GM23248 (cell line): ENCODE measurements at regions not wholly inside any gene's neighbourhood (a gene's known extent, or its start where the extent isn't known, plus 50 kb on each side); places are given as distances from the start of the nearest gene placed in this dataset.

Source experiments
- DNase-seq: peaks from one replicate; pipeline ENCODE4 v3.0.0-alpha.2; 2015
- H2AFZ ChIP-seq: fragments of 200-600 bp; sonication (generic); 2 replicates; pipeline ENCODE4 v1.6.1; 2016; ENCODE audit warnings: antibody characterized with exemption
- H3F3A ChIP-seq: fragments of 200-600 bp; sonication (generic); 2 replicates; pipeline ENCODE4 v1.6.1; 2016; ENCODE audit warnings: mild to moderate bottlenecking, antibody characterized with exemption, mixed run types; ENCODE audit not compliant: insufficient read depth
- H3K27ac ChIP-seq: fragments of 200-600 bp; sonication (generic); 2 replicates; pipeline ENCODE4 v1.5.1; 2016; ENCODE audit warnings: mild to moderate bottlenecking
- H3K27me3 ChIP-seq: fragments of 200-600 bp; sonication (generic); replicated peaks from 2 replicates; pipeline ENCODE4 v1.6.1; 2016; ENCODE audit warnings: mild to moderate bottlenecking; ENCODE audit not compliant: insufficient read depth
- H3K36me3 ChIP-seq: fragments of 200-600 bp; sonication (generic); 2 replicates; pipeline ENCODE4 v1.6.1; 2016; ENCODE audit warnings: low read depth, mild to moderate bottlenecking
- H3K4me1 ChIP-seq: fragments of 200-600 bp; sonication (generic); 2 replicates; pipeline ENCODE4 v1.6.1; 2016; ENCODE audit warnings: mild to moderate bottlenecking; ENCODE audit not compliant: insufficient read depth
- H3K4me2 ChIP-seq: fragments of 200-600 bp; sonication (generic); one replicate; pipeline ENCODE4 v1.6.1; 2016; ENCODE audit warnings: mild to moderate bottlenecking; ENCODE audit not compliant: unreplicated experiment
- H3K4me3 ChIP-seq: fragments of 200-600 bp; sonication (generic); 2 replicates; pipeline ENCODE4 v1.5.1; 2016; ENCODE audit warnings: mild to moderate bottlenecking
- H3K79me2 ChIP-seq: fragments of 200-600 bp; sonication (generic); 2 replicates; pipeline ENCODE4 v1.6.1; 2016; ENCODE audit warnings: mild to moderate bottlenecking; ENCODE audit not compliant: insufficient read depth
- H3K9ac ChIP-seq: fragments of 200-600 bp; sonication (generic); 2 replicates; pipeline ENCODE4 v1.6.1; 2016; ENCODE audit warnings: mild to moderate bottlenecking
- H3K9me2 ChIP-seq: fragments of 200-600 bp; sonication (generic); 2 replicates; pipeline ENCODE4 v1.6.1; 2016; ENCODE audit warnings: mixed run types, mild to moderate bottlenecking, moderate library complexity; ENCODE audit not compliant: insufficient read depth
- H3K9me3 ChIP-seq: fragments of 200-600 bp; sonication (generic); one replicate; pipeline ENCODE4 v1.6.1; 2017; ENCODE audit warnings: low read depth
- H4K20me1 ChIP-seq: fragments of 200-600 bp; sonication (generic); 2 replicates; pipeline ENCODE4 v1.6.0; 2016; ENCODE audit not compliant: insufficient read depth
- EZH2 ChIP-seq: fragments of 200-600 bp; sonication (generic); IDR thresholded peaks from 2 replicates; pipeline ENCODE4 v1.6.1; 2018; ENCODE audit warnings: antibody characterized with exemption, mild to moderate bottlenecking; ENCODE audit not compliant: insufficient read depth, poor library complexity, severe bottlenecking
- EZH2phosphoT487 ChIP-seq: fragments of 200-600 bp; sonication (generic); IDR thresholded peaks from 2 replicates; pipeline ENCODE4 v1.6.1; 2018; ENCODE audit warnings: antibody characterized with exemption, moderate library complexity, mild to moderate bottlenecking, low read depth; ENCODE audit not compliant: insufficient read depth
- WGBS, 2 experiments: methylation state at CpG; one replicate each; pipeline ENCODE4 v1.1.6; 2015 to 2017; ENCODE audit warnings: low lambda C conversion rate in 2 of 2, low coverage in 1 of 2; ENCODE audit errors: missing lambda C conversion rate in 2 of 2; 5-methylcytosine and 5-hydroxymethylcytosine counted together
- in situ Hi-C: fragments of 300-500 bp; cut with MboI; formaldehyde crosslinking; loops from 2 replicates; pipeline ENCODE4 v1.15.0; 2020

DNA sequence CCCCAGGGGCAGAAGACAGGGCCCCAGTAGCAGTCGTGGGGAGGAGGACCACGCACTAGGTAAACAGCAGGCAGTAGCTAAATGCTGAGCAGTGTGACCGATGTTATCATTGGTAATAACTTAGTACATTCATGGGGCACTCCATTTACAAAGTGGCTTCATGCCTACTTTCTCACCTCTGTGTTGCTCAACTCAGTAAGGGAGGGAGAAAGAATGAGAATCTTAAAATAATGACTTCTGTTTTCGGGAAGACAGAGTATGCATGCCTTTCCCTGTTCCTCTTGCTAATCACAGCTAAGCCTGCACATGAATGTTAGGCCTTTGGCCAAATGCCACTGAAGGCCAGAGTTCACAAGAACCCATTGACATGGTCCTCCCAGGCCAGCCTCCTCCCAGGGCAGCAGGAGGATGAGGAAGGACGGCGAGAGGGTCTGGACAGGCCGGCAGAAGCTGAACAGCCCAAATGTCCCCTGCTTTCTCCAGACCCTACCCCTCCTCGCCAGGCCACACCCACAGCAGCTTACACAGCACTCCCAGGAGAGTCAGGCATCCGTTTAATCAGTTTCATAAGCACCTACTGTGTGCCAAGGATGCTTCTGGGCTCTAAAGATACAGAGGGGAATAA, 183.4 kb downstream of the ANKRD60 start:
- no peak for DNase-seq
- Histone ChIP-seq H3K36me3 (no peaks in the 10 kb centered on the region), H3K4me2 (no peak overlapping the region), H3K27me3 (no peaks in the 10 kb centered on the region), H3F3A (peaks cover 13% of the 10 kb centered on the region), H3K27ac (no peak overlapping the region), H3K79me2 (no peaks in the 10 kb centered on the region), H3K4me1 (peaks cover 22% of the 10 kb centered on the region), H3K9me3 (no peaks in the 10 kb centered on the region), H3K9me2 (no peaks in the 10 kb centered on the region), H3K9ac (no peak overlapping the region), H3K4me3 (no peak overlapping the region), H2AFZ (no peak overlapping the region), H4K20me1 (no peaks in the 10 kb centered on the region)
- WGBS, 2 experiments = 91 to 93% methylated on average over 9 of the region's 9 CpGs
- in situ Hi-C loops = no loop called here
- TF ChIP-seq EZH2phosphoT487 (no peak), EZH2 (no peak)

DNA sequence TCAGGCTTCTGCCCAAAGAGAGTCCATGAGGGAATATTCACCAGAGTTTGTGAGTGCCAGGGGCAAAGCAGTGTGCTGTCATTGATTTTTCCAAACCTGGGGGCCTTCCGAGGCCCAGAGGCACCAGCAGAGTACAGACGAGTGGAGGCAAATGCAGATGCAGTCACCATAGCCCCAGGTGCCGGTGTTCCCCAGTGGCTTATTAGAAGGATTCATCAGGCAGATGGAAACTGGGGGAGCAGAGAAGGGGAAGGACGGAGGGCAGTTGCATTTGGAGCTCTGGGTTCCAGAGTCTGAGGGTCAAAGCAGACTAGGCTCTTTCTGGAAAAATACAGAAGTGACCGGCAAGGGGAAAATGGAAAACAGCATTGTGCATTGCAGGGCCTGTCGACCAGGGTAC, 184.2 kb downstream of the ANKRD60 start:
- no peak overlapping the region for H3K27ac ChIP-seq
- no peak overlapping the region for H2AFZ ChIP-seq
- H3K4me1 ChIP-seq = peaks cover 22% of the 10 kb centered on the region
- no peaks in the 10 kb centered on the region for H3K79me2 ChIP-seq
- in situ Hi-C loops = no loop called here
- no peak for TF ChIP-seq EZH2
- no peak for TF ChIP-seq EZH2phosphoT487
- no peaks in the 10 kb centered on the region for H3K9me3 ChIP-seq
- no peaks in the 10 kb centered on the region for H3K27me3 ChIP-seq
- H3K9me2 ChIP-seq = no peaks in the 10 kb centered on the region
- WGBS, 2 experiments = 97% methylated on average over 6 of the region's 6 CpGs
- H3F3A ChIP-seq = peaks cover 13% of the 10 kb centered on the region
- no peaks in the 10 kb centered on the region for H3K36me3 ChIP-seq
- no peak for DNase-seq
- no peak overlapping the region for H3K4me2 ChIP-seq
- H3K4me3 ChIP-seq = no peak overlapping the region
- H3K9ac ChIP-seq = no peak overlapping the region
- no peaks in the 10 kb centered on the region for H4K20me1 ChIP-seq

DNA sequence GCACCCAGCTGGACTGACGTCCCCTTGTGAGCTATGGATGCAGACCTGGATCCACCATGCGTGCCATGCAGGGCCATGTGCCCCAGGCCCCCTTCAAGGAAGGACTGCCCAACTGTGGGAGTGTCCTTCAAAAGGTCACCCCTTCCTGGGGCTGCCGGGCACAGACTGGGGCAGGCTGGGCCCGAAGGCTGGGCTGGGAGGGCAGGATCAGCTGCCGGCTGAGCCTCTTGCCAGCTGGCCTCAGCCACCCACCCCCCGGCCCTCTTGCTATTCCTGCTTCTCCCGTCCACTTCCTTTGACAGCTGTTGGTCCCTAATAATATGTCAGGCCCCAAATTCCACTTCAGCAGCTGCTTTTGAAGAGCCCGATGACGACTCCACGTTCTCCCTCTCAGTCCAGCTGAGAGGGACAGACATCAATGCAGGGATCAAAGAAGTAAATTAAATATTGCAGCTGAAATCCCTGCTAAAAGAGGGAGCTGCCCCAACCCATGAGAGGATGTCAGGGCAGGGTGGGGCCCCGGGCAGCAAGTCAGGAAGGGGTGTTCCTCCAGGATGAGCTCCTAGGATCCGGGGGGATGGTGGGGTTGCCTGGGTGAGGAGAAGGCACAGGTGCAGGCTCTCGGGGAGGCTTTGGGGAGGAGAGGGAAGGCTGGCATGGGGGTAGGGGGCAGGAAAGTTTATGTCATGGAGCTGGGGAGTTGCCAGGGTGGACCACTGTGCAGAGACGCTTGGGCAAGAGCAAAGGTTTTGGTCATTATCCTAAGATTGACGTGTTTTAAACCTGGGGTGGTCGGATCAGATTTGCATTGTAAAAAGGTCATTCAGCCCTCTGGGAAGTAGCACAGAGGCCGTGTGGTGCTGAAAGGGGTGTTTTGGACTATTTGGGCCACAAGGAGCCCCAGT, 185.0 kb downstream of the ANKRD60 start:
- no peak overlapping the region for H2AFZ ChIP-seq

DNA sequence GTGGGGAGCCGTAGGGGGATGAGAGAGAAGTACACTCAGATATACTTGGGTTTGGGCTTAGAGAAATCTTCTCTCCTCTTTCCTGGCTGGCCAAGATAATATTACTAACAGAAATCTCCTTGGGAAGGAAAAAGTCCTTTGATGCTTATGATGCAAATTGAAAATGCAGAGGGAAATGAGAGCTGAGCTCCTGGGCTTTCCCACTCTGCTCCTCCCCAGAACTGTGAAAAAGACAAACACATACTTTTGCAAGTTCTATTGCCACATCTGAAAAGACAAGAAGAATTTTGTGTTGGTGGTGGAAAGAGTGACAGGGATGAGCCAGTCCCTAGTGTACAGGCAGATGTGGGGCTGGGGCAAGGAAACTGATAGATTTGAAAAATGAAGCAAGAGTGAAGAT, 185.9 kb downstream of the ANKRD60 start:
- Histone ChIP-seq H3K36me3 (no peaks in the 10 kb centered on the region), H3K27me3 (no peaks in the 10 kb centered on the region), H3F3A (peaks cover 9% of the 10 kb centered on the region), H4K20me1 (no peaks in the 10 kb centered on the region), H3K4me3 (no peak overlapping the region), H3K79me2 (no peaks in the 10 kb centered on the region), H3K9ac (no peak overlapping the region), H3K4me2 (no peak overlapping the region), H3K9me3 (no peaks in the 10 kb centered on the region), H2AFZ (no peak overlapping the region), H3K9me2 (no peaks in the 10 kb centered on the region), H3K27ac (no peak overlapping the region), H3K4me1 (peaks cover 18% of the 10 kb centered on the region)
- TF ChIP-seq EZH2 = no peak
- TF ChIP-seq EZH2phosphoT487 = no peak
- DNase-seq = peak; percentile 44
- in situ Hi-C loops = no loop called here
- WGBS, 2 experiments = 29 to 39% methylated on average over 1 of the region's 1 CpG

More for the DNA sequence above, 185.0 kb downstream of the ANKRD60 start:
- H3K9me2 ChIP-seq = no peaks in the 10 kb centered on the region
- H4K20me1 ChIP-seq = no peaks in the 10 kb centered on the region
- no peak for DNase-seq
- H3K27me3 ChIP-seq = no peaks in the 10 kb centered on the region
- H3K27ac ChIP-seq = no peak overlapping the region
- peaks cover 22% of the 10 kb centered on the region for H3K4me1 ChIP-seq
- H3K79me2 ChIP-seq = no peaks in the 10 kb centered on the region
- TF ChIP-seq EZH2phosphoT487 (no peak), EZH2 (no peak)
- H3K36me3 ChIP-seq = no peaks in the 10 kb centered on the region
- H3F3A ChIP-seq = peaks cover 13% of the 10 kb centered on the region
- in situ Hi-C loops = no loop called here
- WGBS, 2 experiments = 75 to 76% methylated on average over 14 to 17 of the region's 17 CpGs
- no peak overlapping the region for H3K4me3 ChIP-seq
- H3K4me2 ChIP-seq = no peak overlapping the region
- H3K9ac ChIP-seq = no peak overlapping the region
- H3K9me3 ChIP-seq = no peaks in the 10 kb centered on the region
